ENCODE measurements at regions not wholly inside any gene's neighbourhood (a gene's known extent, or its start where the extent isn't known, plus 50 kb on each side); places are given as distances from the start of the nearest gene placed in this dataset.

DNA sequence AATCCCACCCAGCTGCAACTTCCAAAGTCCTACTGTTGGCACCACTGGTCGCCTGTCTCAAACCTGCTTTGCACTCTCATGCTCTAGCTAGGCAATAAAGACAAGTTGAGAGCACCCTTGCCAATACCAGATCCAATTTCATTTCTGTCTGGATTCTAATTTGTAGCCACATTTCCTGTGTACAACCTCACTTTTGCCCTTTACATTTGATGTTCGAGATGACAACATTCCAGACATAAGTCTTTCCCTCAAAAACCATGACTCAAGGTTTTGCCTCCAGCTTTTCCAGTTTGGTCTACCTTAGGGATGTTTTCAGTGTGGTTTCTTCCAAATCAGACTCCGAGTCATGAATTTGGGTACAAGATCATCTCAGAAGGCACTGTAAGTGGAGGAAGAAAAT lies 309.0 kb downstream of the GPAM start:
- no peaks in the 10 kb centered on the region for H3K27me3 ChIP-seq (ENCODE audit: insufficient read depth, low read depth)
- peaks cover 13% of the 10 kb centered on the region for H3K4me1 ChIP-seq (ENCODE audit: low read depth, poor library complexity, severe bottlenecking)
- H3K27ac ChIP-seq: no peak overlapping the region
- H3K4me2 ChIP-seq: no peak overlapping the region
- no peaks in the 10 kb centered on the region for H3K36me3 ChIP-seq (ENCODE audit: insufficient read depth)
- no peak overlapping the region for H3K9ac ChIP-seq
- TF ChIP-seq, protein P1, sequence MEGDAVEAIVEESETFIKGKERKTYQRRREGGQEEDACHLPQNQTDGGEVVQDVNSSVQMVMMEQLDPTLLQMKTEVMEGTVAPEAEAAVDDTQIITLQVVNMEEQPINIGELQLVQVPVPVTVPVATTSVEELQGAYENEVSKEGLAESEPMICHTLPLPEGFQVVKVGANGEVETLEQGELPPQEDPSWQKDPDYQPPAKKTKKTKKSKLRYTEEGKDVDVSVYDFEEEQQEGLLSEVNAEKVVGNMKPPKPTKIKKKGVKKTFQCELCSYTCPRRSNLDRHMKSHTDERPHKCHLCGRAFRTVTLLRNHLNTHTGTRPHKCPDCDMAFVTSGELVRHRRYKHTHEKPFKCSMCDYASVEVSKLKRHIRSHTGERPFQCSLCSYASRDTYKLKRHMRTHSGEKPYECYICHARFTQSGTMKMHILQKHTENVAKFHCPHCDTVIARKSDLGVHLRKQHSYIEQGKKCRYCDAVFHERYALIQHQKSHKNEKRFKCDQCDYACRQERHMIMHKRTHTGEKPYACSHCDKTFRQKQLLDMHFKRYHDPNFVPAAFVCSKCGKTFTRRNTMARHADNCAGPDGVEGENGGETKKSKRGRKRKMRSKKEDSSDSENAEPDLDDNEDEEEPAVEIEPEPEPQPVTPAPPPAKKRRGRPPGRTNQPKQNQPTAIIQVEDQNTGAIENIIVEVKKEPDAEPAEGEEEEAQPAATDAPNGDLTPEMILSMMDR (conservative IDR thresholded peaks at IDR 0.05; ENCODE audit: low read depth, low read length): no peak
- H3K79me2 ChIP-seq (ENCODE audit: insufficient read depth, low read depth): no peaks in the 10 kb centered on the region
- H2AFZ ChIP-seq (ENCODE audit: low read depth): no peak overlapping the region
- no peaks in the 10 kb centered on the region for H4K20me1 ChIP-seq (ENCODE audit: insufficient read depth)
- H3K4me3 ChIP-seq (IDR thresholded peaks at IDR 0.05; ENCODE audit: insufficient read depth, low read depth, low read length): no peak overlapping the region

DNA sequence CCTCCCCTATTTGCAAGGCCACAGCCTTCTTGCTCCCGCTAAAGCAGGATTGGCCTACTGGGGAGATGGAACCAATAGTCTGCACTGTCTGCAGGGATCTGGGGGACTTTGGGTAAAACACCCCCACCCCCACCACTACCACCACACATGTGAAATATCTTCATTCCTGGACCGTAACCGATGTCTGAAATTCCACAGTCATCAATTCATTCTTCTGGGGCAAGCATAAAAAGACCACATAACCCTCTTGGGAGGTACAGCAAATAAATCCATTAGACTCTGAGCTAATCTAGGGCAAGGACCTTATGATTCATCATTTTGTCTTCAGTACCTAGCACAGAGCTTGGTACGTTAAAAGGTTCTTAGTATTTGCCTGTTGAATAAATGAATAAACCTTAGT lies 307.8 kb downstream of the GPAM start:
- TF ChIP-seq, protein P1 (conservative IDR thresholded peaks at IDR 0.05; ENCODE audit: low read depth, low read length): no peak
- no peaks in the 10 kb centered on the region for H3K27me3 ChIP-seq (ENCODE audit: insufficient read depth, low read depth)

DNA sequence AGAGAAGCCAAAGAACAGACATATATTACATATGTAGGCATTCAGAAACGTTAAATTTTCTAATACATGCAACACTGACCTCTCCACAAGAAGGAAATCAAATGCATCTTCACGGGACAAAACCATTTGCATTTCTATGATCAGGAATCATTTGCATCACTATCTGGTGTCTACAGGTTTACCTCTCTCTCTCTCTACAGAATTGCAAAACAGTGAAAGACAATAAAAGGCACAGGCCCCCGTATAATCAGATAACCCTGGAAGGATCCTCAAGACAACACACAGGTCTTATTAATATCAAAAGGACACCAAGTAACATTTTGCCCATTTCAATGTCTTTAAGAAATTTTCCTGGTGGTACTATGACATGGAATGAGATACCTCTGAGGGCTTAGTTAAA lies 306.3 kb downstream of the GPAM start:
- H4K20me1 ChIP-seq (ENCODE audit: insufficient read depth): no peaks in the 10 kb centered on the region
- no peak overlapping the region for H3K27ac ChIP-seq
- no peaks in the 10 kb centered on the region for H3K79me2 ChIP-seq (ENCODE audit: insufficient read depth, low read depth)
- H3K27me3 ChIP-seq (ENCODE audit: insufficient read depth, low read depth): no peaks in the 10 kb centered on the region
- H3K4me3 ChIP-seq (IDR thresholded peaks at IDR 0.05; ENCODE audit: insufficient read depth, low read depth, low read length): no peak overlapping the region
- TF ChIP-seq, protein P1 (conservative IDR thresholded peaks at IDR 0.05; ENCODE audit: low read depth, low read length): no peak
- no peak overlapping the region for H2AFZ ChIP-seq (ENCODE audit: low read depth)
- no peaks in the 10 kb centered on the region for H3K36me3 ChIP-seq (ENCODE audit: insufficient read depth)
- peaks cover 9% of the 10 kb centered on the region for H3K4me1 ChIP-seq (ENCODE audit: low read depth, poor library complexity, severe bottlenecking)
- no peak overlapping the region for H3K9ac ChIP-seq
- H3K4me2 ChIP-seq: no peak overlapping the region

More for the DNA sequence above, 307.8 kb downstream of the GPAM start:
- no peaks in the 10 kb centered on the region for H3K79me2 ChIP-seq (ENCODE audit: insufficient read depth, low read depth)
- no peak overlapping the region for H3K9ac ChIP-seq
- no peak overlapping the region for H2AFZ ChIP-seq (ENCODE audit: low read depth)
- no peaks in the 10 kb centered on the region for H4K20me1 ChIP-seq (ENCODE audit: insufficient read depth)
- H3K4me1 ChIP-seq (ENCODE audit: low read depth, poor library complexity, severe bottlenecking): peaks cover 13% of the 10 kb centered on the region
- H3K4me3 ChIP-seq (IDR thresholded peaks at IDR 0.05; ENCODE audit: insufficient read depth, low read depth, low read length): no peak overlapping the region
- H3K36me3 ChIP-seq (ENCODE audit: insufficient read depth): no peaks in the 10 kb centered on the region
- H3K27ac ChIP-seq: no peak overlapping the region
- no peak overlapping the region for H3K4me2 ChIP-seq

DNA sequence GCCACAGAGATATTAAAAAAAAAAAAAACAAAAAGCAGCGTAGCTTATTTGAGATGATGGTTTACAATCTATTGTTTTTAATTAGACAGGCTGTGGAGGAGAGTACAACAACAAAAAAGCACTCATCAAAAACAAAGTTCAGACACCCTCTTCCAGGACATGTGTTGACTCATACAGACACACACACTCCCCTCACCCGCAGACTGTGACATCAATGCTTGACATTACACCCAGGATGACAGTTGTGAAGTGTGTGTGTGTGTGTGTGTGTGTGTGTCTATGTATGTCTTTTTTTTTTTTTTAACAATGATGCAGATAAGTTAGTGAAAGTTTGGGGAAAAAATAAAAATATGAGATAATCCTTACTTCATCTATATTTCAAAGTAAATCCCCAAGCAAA lies 303.6 kb downstream of the GPAM start:
- Histone ChIP-seq H3K4me3 (IDR thresholded peaks at IDR 0.05; ENCODE audit: insufficient read depth, low read depth, low read length) (no peak overlapping the region), H3K4me1 (ENCODE audit: low read depth, poor library complexity, severe bottlenecking) (no peaks in the 10 kb centered on the region), H2AFZ (ENCODE audit: low read depth) (no peak overlapping the region), H3K4me2 (no peak overlapping the region), H4K20me1 (ENCODE audit: insufficient read depth) (no peaks in the 10 kb centered on the region), H3K27me3 (ENCODE audit: insufficient read depth, low read depth) (no peaks in the 10 kb centered on the region), H3K79me2 (ENCODE audit: insufficient read depth, low read depth) (no peaks in the 10 kb centered on the region), H3K9ac (no peak overlapping the region), H3K27ac (no peak overlapping the region), H3K36me3 (ENCODE audit: insufficient read depth) (no peaks in the 10 kb centered on the region)
- TF ChIP-seq, protein P1 (conservative IDR thresholded peaks at IDR 0.05; ENCODE audit: low read depth, low read length): no peak

All from KMS-11 (cell line).